ENCODE measurements at regions not wholly inside any gene's neighbourhood (a gene's known extent, or its start where the extent isn't known, plus 50 kb on each side); places are given as distances from the start of the nearest gene placed in this dataset.

DNA sequence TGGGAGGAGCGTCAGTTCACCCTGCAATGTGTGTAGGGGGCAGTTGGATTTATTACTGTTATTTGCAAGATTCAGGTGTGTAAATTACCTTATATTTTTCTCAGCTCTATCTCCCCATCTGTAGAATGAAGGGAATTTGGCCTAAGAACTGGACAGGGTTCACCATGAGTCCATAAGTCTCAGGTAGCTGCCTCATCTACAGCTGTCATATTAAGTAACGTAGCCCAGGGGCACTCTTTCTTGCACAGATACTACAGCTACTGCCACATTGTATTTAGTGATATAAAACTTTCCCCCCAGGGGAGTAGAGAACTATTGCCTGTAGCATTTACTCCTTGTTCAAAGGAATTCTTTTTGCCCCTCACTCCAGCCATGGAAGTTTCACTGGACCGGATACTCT, 301.4 kb upstream of the ZNF608 start:
- intact Hi-C loops (cut with micrococcal nuclease), result no loop called here
- no peaks in the 10 kb centered on the region for H3K27me3 Mint-ChIP-seq
- CTCF ChIA-PET, result no interaction called here

DNA sequence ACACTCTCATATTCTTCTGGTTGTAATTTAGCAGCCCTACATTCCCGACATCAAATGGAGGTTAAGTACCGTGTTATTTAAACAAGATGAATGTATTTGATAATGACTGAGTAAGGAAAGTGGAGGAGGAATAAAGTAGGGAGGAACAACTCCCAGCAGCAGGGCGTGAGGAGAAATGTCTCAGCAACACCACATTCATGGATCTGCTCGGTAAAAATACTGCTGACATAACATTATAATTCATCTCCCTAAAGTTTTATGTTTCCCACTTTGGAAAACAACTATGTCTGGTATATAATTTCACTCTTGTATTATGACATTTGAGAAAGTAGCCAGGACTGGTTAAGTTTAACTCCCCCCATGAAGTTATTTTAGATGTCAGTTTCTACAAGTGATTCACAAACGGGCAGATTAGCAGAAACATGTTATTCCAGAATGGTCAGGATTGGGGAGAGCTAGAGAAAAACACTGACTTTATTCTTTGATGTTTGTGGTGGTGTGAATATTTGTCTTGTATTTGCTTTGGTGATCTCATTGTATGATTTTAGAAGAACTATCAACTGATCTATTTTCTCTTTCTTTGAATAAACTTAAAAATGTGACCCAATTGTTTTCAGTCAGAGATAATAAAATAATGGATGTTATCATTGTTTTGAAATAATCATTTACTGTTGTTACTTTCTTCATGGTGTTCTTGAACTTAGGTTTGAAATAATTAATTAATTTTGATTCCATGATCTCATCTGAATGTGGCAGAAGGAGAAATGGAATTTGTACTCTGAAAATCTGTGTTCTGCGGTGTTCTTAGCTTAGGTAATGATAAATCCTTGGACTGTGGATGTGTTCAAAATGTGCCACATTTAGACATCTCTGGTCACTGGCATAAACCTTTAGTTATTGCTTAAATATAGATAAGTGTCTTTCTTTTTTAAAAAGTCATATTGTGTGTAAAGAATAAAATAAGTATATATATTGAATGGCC, 303.6 kb upstream of the ZNF608 start:
- intact Hi-C loops (cut with micrococcal nuclease), result no loop called here
- Mint-ChIP-seq H3K4me3 (no peak overlapping the region), H3K27ac (no peak overlapping the region), H3K4me1 (ENCODE audit: low read depth) (no peaks in the 10 kb centered on the region), H3K9me3 (no peaks in the 10 kb centered on the region), H3K36me3 (no peaks in the 10 kb centered on the region), H3K27me3 (no peaks in the 10 kb centered on the region)
- ChIA-PET CTCF (no interaction called here), POLR2A (no interaction called here)
- no peak for DNase-seq

More for the DNA sequence above, 301.4 kb upstream of the ZNF608 start:
- no peak for DNase-seq
- H3K36me3 Mint-ChIP-seq, result no peaks in the 10 kb centered on the region
- POLR2A ChIA-PET, result no interaction called here
- H3K27ac Mint-ChIP-seq, result no peak overlapping the region
- no peak overlapping the region for H3K4me3 Mint-ChIP-seq
- no peaks in the 10 kb centered on the region for H3K4me1 Mint-ChIP-seq (ENCODE audit: low read depth)
- H3K9me3 Mint-ChIP-seq, result no peaks in the 10 kb centered on the region

DNA sequence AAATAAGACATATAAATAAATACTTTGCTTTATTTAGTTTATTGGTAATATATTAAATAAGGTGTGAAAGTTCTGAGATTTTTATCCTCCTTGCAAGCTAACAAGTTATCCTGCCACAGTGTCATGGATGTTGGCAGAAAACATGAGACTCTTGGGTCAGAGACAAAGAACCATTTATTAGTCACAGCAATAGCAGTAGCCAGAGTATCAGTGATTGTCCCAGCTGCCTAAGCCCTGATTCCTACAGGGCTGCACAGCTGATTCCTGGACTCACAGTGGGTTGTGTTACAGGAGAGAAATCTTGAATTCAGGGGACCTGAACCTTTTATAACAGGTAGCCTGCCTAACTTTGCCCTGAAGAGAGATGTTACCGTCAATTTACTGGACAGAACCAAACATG, 304.5 kb upstream of the ZNF608 start:
- Mint-ChIP-seq H3K27ac (no peak overlapping the region), H3K36me3 (no peaks in the 10 kb centered on the region), H3K27me3 (no peaks in the 10 kb centered on the region), H3K4me3 (no peak overlapping the region), H3K9me3 (no peaks in the 10 kb centered on the region), H3K4me1 (ENCODE audit: low read depth) (no peaks in the 10 kb centered on the region)
- ChIA-PET CTCF (no interaction called here), POLR2A (no interaction called here)
- intact Hi-C loops (cut with micrococcal nuclease), result no loop called here
- no peak for DNase-seq

DNA sequence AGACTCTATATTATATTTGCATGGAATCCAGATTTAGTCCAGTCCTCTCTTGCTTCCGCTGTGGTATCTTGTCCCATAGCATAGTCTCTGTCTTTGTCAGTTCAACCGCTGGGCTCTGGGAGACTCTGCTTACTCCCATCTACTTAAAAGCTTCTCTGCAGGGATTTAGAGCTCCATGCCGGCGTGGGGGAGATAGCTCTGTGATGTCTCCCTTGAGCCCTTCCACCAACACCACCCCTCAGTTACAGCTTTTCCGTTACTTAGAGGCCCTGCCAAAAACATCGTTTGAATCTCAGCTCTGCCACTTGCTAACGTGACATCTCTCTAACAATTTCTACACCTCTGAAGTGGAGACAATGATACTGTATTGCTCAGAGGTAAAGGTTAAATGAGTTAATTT, 306.1 kb upstream of the ZNF608 start:
- CTCF ChIA-PET, result no interaction called here
- no peak for DNase-seq
- Mint-ChIP-seq H3K27ac (no peak overlapping the region), H3K4me3 (no peak overlapping the region), H3K36me3 (no peaks in the 10 kb centered on the region), H3K9me3 (no peaks in the 10 kb centered on the region), H3K27me3 (no peaks in the 10 kb centered on the region), H3K4me1 (ENCODE audit: low read depth) (no peaks in the 10 kb centered on the region)
- intact Hi-C loops (cut with micrococcal nuclease), result no loop called here
- POLR2A ChIA-PET, result no interaction called here

DNA sequence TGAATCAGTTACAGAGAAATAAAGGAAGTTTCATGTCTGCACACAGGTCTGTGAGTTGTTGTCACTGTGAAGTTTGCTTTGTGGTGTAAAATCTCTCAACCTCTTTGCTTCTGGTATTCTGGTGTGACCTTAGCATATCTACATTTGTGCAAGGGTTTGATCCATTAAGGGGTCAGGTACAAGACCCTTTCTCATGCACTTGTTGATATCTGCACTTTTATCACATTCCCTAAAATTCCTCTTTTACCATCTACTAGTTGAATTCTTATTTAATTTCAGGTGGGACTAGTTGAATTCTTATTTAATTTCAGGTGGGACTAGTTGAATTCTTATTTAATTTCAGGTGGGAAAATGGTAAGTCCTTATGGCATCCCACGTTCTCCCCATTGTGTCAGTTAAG, 306.7 kb upstream of the ZNF608 start:
- Mint-ChIP-seq H3K4me3 (no peak overlapping the region), H3K27ac (no peak overlapping the region), H3K4me1 (ENCODE audit: low read depth) (no peaks in the 10 kb centered on the region), H3K36me3 (no peaks in the 10 kb centered on the region), H3K9me3 (no peaks in the 10 kb centered on the region), H3K27me3 (no peaks in the 10 kb centered on the region)
- POLR2A ChIA-PET, result no interaction called here
- no peak for DNase-seq
- intact Hi-C loops (cut with micrococcal nuclease), result no loop called here
- CTCF ChIA-PET, result no interaction called here

DNA sequence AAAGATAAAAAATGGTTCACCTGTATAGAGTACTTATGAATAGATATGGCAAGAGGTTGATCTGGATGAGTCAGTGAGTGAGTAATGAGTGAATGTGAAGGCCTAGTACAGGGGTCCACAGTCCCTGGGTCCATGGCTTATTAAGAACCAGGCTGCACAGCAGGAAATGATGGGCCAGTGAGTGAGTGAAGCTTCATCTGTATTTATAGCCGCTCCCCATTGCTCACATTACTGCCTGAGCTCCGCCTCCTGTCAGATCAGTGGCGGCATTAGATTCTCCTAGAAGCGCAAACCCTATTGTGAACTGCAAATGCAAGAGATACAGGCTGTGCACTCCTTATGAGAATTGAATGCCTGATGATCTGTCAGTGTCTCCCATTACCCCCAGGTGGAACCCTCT, 307.7 kb upstream of the ZNF608 start:
- intact Hi-C loops (cut with micrococcal nuclease), result no loop called here
- Mint-ChIP-seq H3K4me1 (ENCODE audit: low read depth) (no peaks in the 10 kb centered on the region), H3K27me3 (no peaks in the 10 kb centered on the region), H3K9me3 (no peaks in the 10 kb centered on the region), H3K27ac (no peak overlapping the region), H3K4me3 (no peak overlapping the region), H3K36me3 (no peaks in the 10 kb centered on the region)
- no peak for DNase-seq
- CTCF ChIA-PET, result no interaction called here
- POLR2A ChIA-PET, result no interaction called here

DNA sequence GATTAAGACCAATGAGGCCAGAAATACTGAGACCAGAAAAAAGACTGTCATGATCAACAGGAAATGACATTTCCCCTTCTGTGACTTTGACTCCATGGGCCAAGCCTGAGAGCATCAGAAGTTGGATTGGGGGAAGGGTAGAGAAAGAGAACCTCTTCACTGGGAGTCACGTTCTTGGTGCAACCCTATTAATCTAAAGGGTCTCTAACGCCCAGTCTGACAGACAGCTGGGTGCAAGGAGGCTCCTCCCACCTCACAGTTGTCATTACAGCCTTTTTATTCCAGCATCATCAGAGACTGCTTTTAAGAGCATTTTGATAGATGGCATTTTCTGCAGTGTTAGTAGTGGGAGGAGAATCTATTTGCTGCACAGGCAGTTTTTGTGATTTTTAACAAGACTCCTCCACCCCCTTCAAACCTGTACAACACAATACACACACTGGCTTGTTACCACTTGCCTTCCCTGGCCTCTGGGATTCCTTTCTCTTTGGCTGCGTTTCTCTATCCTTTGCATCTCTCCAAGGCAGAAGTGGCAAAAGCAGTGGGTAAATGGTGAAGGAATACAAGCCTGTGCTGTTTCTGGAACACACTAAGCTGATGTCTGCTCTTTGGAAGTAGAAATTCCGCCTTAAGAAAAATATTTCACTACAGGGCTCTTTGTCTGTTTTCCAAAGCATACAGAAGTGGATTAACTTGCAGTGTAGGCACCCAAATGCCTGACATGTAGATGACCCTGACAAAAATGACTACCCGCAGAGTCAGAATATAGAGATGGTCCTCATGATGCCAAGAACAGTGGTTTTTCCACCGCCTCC, 310.4 kb upstream of the ZNF608 start:
- Mint-ChIP-seq H3K4me3 (no peak overlapping the region), H3K27me3 (no peaks in the 10 kb centered on the region), H3K4me1 (ENCODE audit: low read depth) (no peaks in the 10 kb centered on the region), H3K36me3 (no peaks in the 10 kb centered on the region), H3K27ac (no peak overlapping the region), H3K9me3 (peaks cover 9% of the 10 kb centered on the region)
- CTCF ChIA-PET, result interaction anchor here (0.6 kb wide), 1 partner anchor 495 kb away, joined by 3 read pairs; no protein-coding TSS in a partner anchor
- DNase-seq, result no peak
- intact Hi-C loops (cut with micrococcal nuclease), result no loop called here
- POLR2A ChIA-PET, result no interaction called here

DNA sequence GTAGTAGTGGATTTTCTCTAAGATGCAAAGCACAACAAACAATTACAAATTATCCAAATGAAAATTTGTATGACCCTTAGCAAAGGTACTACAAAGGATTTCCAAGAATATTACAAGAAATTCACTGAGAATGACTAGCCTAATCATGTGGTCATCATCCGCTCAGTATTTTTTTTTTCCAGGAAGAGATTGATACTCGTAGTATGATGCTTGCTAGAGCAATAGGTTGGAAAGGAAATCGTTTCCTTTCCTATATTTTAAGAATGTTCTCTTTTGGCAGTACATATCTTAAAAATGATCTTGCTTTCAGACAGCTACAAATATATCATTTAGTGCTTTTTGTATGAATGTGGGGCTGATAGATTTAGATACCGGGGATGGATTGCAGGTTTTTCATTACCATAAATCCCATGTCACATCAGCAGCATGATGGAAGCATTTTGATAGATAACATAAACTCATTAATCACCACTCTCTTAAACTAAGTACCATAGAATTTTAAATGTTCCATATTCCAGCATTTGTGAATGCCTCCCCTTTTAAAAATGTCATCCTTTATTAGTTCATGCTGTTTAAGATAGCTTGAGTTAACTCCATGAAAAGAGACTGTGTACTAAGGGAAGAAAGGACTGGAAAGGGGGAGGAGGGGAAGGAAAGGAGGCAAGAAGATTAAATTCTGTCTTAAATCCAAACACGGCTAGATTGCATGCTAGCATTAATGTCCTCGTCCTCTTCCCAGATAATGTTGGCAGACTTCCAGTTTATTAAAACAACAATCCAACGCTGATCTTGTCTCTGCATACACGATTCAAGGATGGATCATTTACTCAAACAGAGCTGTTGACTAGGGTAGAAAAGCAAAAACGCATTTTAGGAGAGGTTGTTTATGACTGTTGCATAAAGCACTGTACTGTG, 311.7 kb upstream of the ZNF608 start:
- Mint-ChIP-seq H3K4me1 (ENCODE audit: low read depth) (no peaks in the 10 kb centered on the region), H3K4me3 (no peak overlapping the region), H3K27ac (no peak overlapping the region), H3K27me3 (no peaks in the 10 kb centered on the region), H3K36me3 (no peaks in the 10 kb centered on the region), H3K9me3 (peaks cover 9% of the 10 kb centered on the region)
- no peak for DNase-seq
- CTCF ChIA-PET, result no interaction called here
- POLR2A ChIA-PET, result no interaction called here
- intact Hi-C loops (cut with micrococcal nuclease), result no loop called here

DNA sequence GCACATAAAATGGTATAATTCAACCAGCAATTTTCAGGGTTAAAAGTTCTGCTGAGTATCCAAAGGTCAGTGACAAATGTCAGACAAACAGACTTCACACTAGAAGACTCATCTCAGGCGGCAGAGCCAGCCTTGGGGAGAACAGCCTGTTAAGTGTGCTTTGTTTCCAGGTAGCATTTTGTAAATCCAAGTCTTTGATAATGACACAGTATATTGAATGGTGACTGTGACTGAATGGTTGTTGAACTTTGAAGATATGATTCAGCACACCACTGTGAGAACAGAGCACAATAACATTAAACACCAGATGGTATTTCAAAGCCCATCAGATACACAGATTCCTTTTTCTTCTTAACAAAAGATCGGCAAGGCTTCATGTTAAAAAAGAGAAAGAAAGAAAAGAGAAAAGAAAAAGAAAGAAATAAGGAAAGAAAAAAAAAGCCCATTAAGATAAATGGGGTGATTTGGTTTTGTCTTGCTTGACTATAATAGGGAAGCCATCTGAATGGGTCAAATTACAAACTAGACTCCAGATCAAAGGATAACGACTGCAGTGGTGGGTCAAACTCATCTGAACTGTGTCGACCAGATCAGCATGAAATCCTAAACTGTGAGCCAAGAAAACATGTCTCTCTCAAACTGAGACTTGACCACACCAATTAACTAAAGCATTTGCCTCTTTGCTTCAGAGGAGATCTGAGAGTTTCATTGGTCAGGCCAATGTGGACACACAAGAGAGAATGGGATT, 313.0 kb upstream of the ZNF608 start:
- no peaks in the 10 kb centered on the region for H3K27me3 Mint-ChIP-seq
- H3K4me1 Mint-ChIP-seq (ENCODE audit: low read depth), result no peaks in the 10 kb centered on the region
- H3K9me3 Mint-ChIP-seq, result peaks cover 13% of the 10 kb centered on the region
- H3K27ac Mint-ChIP-seq, result no peak overlapping the region
- H3K4me3 Mint-ChIP-seq, result no peak overlapping the region
- POLR2A ChIA-PET, result no interaction called here
- intact Hi-C loops (cut with micrococcal nuclease), result no loop called here
- DNase-seq, result no peak
- CTCF ChIA-PET, result no interaction called here
- H3K36me3 Mint-ChIP-seq, result no peaks in the 10 kb centered on the region

DNA sequence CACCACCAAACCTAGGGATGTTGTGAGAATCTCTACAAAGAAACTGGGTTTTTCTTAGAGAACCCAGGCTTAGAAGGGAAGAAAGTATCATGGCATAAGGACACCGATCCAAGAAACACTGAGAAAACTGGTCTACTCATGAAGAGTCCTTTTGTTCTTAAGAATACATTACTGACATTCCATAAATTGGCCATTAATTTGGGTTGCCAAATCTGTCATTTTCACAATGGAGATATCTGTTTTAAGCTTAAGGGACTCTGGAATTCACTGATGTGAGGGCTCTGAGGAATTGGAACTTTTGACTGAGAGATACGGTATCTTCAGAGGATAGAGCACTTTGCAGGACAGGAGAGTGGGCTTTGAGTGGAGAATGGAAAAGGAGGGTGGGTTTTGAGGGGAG, 315.3 kb upstream of the ZNF608 start:
- Mint-ChIP-seq H3K4me1 (ENCODE audit: low read depth) (no peaks in the 10 kb centered on the region), H3K27me3 (no peaks in the 10 kb centered on the region), H3K27ac (no peak overlapping the region), H3K4me3 (no peak overlapping the region), H3K36me3 (no peaks in the 10 kb centered on the region), H3K9me3 (peaks cover 13% of the 10 kb centered on the region)
- ChIA-PET POLR2A (no interaction called here), CTCF (interaction anchor here (0.5 kb wide), 1 partner anchor 1261 kb away, joined by 4 read pairs; no protein-coding TSS in a partner anchor)
- intact Hi-C loops (cut with micrococcal nuclease), result no loop called here
- DNase-seq, result no peak

DNA sequence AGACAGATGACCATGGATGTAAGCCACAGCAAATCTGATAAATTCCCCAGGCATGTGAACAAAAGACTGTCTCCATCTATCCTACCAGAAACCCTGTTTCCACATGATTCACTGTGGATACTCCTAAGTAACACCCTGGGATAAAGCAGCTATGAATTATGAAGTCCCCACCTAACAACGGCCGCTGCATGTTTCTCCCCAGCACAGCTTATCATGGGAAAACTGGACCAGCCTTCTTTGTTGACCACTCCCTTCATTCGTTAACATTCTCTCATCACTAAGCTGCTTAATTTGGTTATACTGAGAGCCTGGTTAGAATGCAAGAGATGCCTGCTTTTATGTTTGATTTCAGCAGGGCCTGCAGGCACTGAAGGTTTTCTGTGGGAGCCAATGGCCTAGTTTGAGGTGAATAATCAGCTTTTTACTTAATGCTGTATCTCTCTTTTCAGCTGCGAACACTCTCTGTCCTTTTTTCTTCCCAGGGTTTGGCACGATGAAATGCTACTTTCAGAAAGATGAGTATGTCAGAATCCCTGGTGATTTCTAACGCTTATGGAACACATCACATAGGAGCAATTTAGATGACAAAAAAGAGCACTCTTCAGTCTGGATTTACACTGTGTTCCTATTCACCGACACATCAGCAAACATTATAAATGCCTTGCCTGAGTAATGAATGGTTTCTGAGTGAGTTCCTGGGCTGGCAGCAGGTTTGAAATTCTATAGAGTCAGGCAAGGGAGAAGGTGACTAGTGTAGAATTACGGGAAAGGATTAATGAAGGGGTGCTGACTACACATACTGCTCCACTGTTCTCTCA, 318.4 kb upstream of the ZNF608 start:
- no peaks in the 10 kb centered on the region for H3K36me3 Mint-ChIP-seq
- ChIA-PET CTCF (no interaction called here), POLR2A (no interaction called here)
- no peaks in the 10 kb centered on the region for H3K27me3 Mint-ChIP-seq
- H3K27ac Mint-ChIP-seq, result no peak overlapping the region
- H3K9me3 Mint-ChIP-seq, result peaks cover 18% of the 10 kb centered on the region
- H3K4me1 Mint-ChIP-seq (ENCODE audit: low read depth), result no peaks in the 10 kb centered on the region
- intact Hi-C loops (cut with micrococcal nuclease), result no loop called here
- DNase-seq, result no peak
- H3K4me3 Mint-ChIP-seq, result no peak overlapping the region

Measured in activated CD4-positive, alpha-beta memory T cell treated with anti-CD3 and anti-CD28 coated beads for 36 hours (primary cell).